ENCODE measurements at regions not wholly inside any gene's neighbourhood (a gene's known extent, or its start where the extent isn't known, plus 50 kb on each side); places are given as distances from the start of the nearest gene placed in this dataset.

DNA sequence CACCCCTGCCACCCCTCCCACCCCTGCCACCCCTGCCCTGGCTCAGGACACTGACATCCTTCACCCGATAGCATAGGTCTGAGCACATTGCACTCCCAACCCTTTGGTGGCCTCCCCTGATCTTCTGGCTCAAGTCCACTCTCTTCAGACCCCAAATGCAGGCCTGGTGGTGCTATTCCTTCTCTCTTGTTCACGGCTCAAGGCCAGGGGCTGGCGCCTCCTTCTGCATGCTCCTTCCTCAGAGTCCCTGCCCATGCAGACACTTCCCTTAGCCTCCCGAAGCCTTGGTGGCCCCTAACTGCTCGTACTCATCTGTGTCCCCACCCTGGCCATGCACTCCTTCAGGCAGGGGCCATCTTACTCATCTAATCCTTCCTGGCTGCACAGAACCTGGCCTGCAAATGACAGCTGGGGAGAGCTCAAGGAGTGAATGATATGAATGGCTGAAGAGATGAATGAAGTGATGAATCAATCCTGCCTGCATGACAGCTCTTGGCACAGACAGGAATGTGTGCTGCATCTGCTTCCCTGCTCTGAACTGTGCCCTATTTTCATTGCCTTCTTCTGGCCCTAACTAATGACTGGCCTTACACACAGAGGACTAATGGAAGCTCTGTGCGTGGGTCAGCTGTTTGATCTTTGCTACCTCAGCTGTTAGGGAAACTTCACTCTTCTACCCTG, 290.8 kb downstream of the DYSF start:
- H3K4me3 ChIP-seq (ENCODE audit: low read depth, low read length) = no peak overlapping the region
- H3K9me3 ChIP-seq = no peaks in the 10 kb centered on the region
- DNase-seq = no peak
- H3K27me3 ChIP-seq = no peaks in the 10 kb centered on the region
- H3K36me3 ChIP-seq = no peaks in the 10 kb centered on the region
- H3K4me1 ChIP-seq = no peaks in the 10 kb centered on the region
- TF ChIP-seq, protein P1, sequence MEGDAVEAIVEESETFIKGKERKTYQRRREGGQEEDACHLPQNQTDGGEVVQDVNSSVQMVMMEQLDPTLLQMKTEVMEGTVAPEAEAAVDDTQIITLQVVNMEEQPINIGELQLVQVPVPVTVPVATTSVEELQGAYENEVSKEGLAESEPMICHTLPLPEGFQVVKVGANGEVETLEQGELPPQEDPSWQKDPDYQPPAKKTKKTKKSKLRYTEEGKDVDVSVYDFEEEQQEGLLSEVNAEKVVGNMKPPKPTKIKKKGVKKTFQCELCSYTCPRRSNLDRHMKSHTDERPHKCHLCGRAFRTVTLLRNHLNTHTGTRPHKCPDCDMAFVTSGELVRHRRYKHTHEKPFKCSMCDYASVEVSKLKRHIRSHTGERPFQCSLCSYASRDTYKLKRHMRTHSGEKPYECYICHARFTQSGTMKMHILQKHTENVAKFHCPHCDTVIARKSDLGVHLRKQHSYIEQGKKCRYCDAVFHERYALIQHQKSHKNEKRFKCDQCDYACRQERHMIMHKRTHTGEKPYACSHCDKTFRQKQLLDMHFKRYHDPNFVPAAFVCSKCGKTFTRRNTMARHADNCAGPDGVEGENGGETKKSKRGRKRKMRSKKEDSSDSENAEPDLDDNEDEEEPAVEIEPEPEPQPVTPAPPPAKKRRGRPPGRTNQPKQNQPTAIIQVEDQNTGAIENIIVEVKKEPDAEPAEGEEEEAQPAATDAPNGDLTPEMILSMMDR (IDR thresholded peaks at IDR 0.05; ENCODE audit: low read depth, low read length) = no peak

- TF ChIP-seq, protein P1 (IDR thresholded peaks at IDR 0.05; ENCODE audit: low read depth, low read length) = no peak
- no peaks in the 10 kb centered on the region for H3K4me1 ChIP-seq
- H3K9me3 ChIP-seq = no peaks in the 10 kb centered on the region
- DNase-seq = no peak
- no peak overlapping the region for H3K4me3 ChIP-seq (ENCODE audit: low read depth, low read length)
- no peaks in the 10 kb centered on the region for H3K36me3 ChIP-seq
- no peaks in the 10 kb centered on the region for H3K27me3 ChIP-seq
These were observed 289.7 kb downstream of the DYSF start for GRCh38 chr2:71742953-71743601.

DNA sequence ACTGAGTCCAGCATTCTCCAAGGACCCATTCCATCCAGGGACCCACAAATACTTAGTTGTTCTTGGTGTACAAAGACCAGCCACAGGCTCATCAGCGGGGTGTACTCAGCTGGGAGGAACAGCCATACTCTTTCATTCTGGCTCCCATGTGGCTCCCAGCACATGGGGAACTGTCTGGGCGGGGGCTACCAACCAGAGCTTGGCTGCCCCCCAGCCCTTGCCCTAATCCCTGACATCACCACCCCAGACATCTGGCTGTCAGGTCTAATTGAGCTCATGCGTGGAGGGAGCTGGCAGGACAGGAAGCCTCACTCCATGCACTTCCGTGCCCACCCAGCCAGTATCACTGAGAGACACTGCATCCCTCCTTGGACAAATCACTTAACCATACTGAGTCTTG, 283.6 kb downstream of the DYSF start:
- H3K27me3 ChIP-seq = no peaks in the 10 kb centered on the region
- H3K9me3 ChIP-seq = no peaks in the 10 kb centered on the region
- H3K36me3 ChIP-seq = no peaks in the 10 kb centered on the region
- H3K4me3 ChIP-seq (ENCODE audit: low read depth, low read length) = no peak overlapping the region
- no peak for DNase-seq
- TF ChIP-seq, protein P1 (IDR thresholded peaks at IDR 0.05; ENCODE audit: low read depth, low read length) = no peak
- H3K4me1 ChIP-seq = no peaks in the 10 kb centered on the region

- H3K27me3 ChIP-seq = no peaks in the 10 kb centered on the region
- H3K4me1 ChIP-seq = no peaks in the 10 kb centered on the region
- no peaks in the 10 kb centered on the region for H3K36me3 ChIP-seq
- TF ChIP-seq, protein P1 (IDR thresholded peaks at IDR 0.05; ENCODE audit: low read depth, low read length) = no peak
- H3K9me3 ChIP-seq = no peaks in the 10 kb centered on the region
- no peak for DNase-seq
- no peak overlapping the region for H3K4me3 ChIP-seq (ENCODE audit: low read depth, low read length)
These were observed 282.9 kb downstream of the DYSF start for GRCh38 chr2:71736091-71736861.

Measured in BE2C (cell line).